ENCODE measurements at regions not wholly inside any gene's neighbourhood (a gene's known extent, or its start where the extent isn't known, plus 50 kb on each side); places are given as distances from the start of the nearest gene placed in this dataset.
"Not testable (repeated sequence)": the region's sequence is repeated elsewhere in the genome, so short reads cannot be mapped to it uniquely, and the experiment has no call there.

DNA sequence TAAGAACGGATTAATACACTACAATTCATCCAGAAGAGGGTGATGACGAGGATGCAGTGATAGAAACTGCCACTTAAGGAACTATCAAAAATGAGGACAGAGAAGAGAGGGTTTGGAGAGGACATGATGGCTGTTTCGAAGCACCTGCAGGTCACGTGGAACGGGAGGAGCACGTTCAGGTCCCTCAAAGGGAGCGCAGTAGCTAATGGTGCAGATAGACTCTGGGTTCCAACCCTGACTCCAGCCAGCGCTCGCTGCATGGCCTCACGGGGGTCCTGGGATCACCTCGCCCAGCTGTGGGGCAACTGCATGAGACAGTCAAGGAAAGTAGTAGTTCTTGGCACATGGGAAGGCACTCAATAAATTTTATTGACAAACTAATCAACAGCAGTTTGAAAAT lies 208.6 kb upstream of the RNF32 start:
- no peak for DNase-seq (ENCODE audit: extremely low read depth in 1 of 11, low read depth in 9 of 11, low spot score in 4 of 11)

DNA sequence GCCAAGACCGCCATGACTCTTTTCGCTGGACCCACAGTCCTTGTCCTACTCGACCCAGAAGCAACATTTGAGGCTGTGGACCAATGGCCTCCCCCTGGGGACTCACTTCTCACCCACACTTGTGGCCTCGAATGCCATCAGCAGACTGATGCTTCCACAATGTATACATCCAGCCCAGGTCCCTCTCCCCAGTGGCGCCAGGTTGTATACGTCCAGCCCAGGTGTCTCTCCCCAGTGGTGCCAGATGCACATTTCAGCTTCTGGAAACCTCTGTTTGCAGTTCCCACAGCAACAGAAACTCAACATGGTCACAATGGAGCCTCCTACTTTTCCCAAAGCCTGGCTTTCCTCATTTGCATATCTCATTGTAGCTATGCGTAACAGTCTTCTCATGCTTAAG lies 210.5 kb upstream of the RNF32 start:
- no peak for DNase-seq (ENCODE audit: extremely low read depth in 1 of 11, low read depth in 9 of 11, low spot score in 4 of 11)

DNA sequence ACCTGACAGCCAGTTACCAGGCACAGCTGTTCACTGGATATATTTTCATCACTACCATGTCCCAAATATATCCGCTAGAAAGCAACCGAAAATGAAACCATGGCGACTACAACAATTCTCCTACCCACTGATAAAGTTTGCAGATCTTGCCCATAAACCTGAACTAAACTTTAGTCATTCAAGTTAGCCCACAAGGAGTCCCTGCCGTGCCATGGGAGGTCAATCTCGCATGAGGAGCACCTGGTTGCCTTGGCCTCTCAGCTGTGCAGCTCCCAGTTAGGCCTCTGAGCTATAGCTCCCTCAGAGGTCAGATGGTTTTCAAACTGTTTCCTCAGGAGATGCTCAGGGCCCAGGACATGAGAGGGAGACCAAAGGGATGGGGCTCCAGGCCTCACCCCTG lies 211.1 kb upstream of the RNF32 start:
- no peak for DNase-seq (ENCODE audit: extremely low read depth in 1 of 11, low read depth in 9 of 11, low spot score in 4 of 11)

DNA sequence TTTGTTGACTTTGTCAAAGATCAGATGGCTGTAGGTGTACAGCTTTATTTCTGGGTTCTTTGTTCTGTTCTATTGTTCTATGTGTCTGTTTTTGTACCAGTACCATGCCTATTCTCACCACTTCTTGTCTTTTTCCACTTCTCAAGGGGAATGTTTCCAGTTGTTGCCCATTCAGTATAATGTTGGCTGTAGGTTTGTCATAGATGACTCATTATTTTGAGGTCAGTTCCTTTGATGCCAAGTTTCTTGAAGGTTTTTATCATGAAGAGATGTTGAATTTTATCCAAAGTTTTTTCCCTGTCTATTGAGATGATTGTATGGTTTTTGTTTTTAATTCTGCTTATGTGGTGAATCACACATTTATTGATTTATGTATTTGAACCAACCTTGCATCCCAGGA lies 216.7 kb upstream of the RNF32 start:
- no peak for DNase-seq (ENCODE audit: extremely low read depth in 1 of 11, low read depth in 9 of 11, low spot score in 4 of 11)

DNA sequence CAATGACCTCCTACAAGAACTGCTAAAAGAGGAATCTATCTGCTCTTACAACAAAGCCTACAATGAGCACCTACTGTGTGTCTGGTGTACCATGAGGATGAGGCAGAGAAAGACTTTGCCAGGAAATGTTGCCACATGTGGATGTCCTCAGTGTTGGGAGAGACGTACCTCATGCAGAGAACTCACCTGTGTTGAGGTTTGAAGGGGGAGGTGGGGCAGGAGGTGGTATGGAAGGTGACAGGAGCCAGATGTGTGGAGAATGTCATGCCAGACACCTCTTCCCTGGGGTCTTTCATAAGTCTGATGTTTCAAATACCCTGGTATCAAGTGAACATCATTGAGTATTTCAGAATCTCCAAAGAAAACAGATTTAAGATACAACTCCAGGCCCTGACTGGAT lies 220.1 kb upstream of the RNF32 start:
- DNase-seq (ENCODE audit: extremely low read depth in 1 of 11, low read depth in 9 of 11, low spot score in 4 of 11) = no peak

DNA sequence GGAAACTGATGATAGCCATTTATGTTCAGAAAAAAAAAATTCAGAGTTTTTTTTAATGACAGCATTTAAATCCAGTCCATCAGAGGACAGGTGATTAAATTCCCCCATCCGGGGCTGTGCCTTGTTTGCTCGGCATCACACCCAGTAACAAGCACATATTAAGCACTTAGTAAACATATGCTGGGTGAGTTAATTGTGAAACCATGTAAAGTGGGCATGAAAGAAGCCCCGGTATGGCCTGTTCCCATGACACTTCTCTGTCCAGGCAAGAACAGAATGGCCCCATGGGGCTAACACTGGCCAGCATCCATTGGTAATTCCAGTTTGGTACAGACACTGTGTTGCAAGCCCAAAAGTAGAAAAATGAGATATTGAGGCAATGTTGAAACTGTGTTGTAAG lies 220.8 kb upstream of the RNF32 start:
- no peak for DNase-seq (ENCODE audit: extremely low read depth in 1 of 11, low read depth in 9 of 11, low spot score in 4 of 11)

DNA sequence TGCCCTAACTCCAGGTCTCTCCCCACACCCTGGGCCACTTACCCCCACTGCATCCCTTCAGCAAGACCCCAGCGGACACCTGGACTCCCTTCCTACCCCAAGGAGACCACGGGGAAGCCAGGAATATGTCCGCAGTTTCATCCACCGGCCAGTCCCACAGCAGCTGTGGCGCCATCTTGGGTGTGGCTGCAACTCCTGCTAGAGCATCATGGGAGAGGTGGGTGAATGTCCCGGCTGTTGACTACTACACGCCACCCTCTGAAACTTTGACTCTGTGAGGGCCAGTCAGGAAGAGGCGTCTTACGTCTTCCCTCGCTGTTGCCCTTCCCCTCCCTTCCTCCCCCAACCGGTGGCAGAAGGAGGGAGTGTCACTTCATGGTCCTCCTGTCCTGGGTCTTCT lies 238.3 kb upstream of the RNF32 start:
- no peak for DNase-seq (ENCODE audit: extremely low read depth in 1 of 11, low read depth in 9 of 11, low spot score in 4 of 11)

DNA sequence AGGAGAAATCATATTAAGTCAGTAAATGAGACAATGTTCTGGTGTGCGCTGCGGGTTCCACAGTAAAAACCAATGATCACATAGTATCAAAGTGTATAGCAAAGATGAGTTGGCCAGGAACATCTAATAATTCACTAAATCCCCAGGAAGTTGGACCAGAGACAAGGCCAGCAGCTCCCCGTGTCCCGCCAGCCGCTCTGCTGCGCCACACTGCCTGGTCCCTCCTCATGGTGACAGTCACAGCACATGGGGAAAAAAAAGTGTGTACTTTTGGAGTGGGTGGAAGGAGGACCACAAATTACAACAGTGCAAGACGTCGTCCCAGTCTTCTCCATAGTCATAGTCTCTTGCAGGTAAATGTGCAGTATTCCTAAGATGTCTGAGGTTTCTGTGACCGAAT lies 239.0 kb upstream of the RNF32 start:
- DNase-seq (ENCODE audit: extremely low read depth in 1 of 11, low read depth in 9 of 11, low spot score in 4 of 11) = no peak

DNA sequence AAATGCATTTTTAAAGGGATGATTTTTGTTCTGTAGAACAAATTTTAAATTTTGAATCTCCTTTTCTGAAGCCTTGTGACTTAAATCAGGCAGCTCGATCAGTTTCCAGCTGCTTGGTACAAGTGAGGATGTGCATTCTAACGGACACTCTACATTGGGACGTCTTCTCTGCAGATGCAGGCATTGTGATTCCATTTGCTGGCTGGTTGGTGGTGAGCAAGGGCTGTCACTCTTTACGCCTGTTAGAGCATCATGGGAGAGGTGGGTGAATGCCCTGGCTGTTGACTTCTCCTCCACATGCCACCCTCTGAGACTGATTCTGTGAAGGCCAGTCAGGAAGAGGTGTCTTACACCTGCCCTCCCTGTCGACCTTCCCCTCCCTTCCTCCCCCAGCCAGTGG lies 240.5 kb upstream of the RNF32 start:
- no peak for DNase-seq (ENCODE audit: extremely low read depth in 1 of 11, low read depth in 9 of 11, low spot score in 4 of 11)

DNA sequence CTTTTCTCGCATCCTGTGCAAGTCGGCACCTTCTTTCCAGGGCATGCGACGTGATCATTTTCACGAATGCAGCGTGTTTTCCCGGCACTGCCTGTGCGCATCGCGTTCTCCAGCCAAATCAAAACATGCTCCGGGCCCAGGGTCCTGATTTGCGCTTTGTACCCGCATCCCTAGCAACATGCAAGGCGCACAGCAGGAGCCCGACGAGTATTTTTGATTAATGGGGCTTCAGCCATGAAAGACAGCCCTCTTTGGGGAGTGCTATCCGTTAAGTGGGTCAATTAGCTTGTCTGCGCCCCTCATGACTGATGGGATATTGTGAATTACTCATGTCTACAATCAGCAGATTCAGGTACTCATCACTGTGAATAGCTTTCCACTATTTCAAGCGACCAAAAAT lies 243.3 kb upstream of the RNF32 start:
- no peak for DNase-seq (ENCODE audit: extremely low read depth in 1 of 11, low read depth in 9 of 11, low spot score in 4 of 11)

DNA sequence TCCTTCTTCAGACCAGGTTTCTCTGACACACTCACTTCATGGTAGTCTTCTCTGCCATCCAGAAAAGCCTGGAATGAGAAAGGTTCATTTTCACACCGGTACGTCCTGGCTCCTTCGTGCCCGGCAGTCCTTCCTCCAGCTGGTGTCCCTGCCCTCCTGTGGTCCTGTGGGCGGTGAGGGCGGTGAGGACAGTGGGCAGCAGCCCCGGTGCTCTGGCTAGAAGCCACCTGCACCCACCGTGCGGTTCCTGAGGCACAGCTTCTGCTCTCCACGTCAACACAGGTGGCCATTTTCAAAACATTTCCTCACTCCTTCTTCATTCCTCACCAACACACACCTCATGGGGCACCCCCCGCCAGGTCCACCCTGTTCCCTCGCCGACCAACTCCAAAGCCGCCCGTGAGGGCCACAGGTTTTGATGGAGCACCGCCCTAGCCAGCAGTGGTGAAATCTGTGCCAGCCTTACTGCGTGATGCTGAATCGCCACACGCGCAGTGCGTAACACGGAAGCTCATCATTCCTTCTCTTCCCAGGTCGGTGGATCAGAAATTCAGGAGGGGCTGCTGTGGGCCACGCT lies 251.4 kb upstream of the RNF32 start:
- DNase-seq (ENCODE audit: extremely low read depth in 1 of 11, low read depth in 9 of 11, low spot score in 4 of 11) = no peak

DNA sequence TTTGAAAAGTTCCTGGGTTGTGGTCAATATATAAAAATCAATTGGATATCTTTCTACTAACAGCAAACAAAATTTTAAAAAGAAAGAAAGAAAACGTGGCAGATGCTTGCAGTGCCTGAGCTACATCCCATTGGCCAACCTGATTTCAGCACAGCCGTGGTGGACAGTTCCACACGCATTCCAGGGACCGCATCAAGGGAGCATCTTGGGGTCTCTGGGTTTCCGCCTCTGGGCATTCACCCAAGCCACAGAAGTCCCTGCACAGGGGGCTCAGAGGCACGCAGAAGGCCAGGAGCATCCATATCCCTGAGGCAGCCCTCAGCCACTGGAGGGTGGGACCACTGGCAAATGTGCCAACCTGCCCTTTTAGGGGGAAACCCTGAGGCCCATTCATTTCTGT lies 254.5 kb upstream of the RNF32 start:
- DNase-seq (ENCODE audit: extremely low read depth in 1 of 11, low read depth in 9 of 11, low spot score in 4 of 11) = peak; percentile 17 to 55 (median 47)

DNA sequence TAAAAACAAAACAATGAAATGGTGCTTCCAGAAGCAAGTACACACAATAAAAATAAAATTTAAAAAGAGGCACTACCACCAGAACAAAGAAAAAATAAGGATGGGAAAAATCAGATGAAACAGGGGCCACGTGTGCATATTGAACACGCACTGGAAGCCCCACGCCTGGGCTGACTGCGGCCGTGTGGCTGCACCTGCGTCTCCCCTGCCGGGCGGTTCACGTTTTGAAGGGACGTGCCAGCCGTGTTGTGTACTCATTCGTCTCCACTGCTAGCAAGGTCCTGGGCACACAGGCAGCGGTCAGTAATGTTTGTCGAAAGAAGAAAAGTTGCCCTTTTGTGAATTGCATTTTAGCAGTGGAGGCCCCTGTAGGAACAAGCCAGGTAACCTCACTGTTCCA lies 255.9 kb upstream of the RNF32 start:
- no peak for DNase-seq (ENCODE audit: extremely low read depth in 1 of 11, low read depth in 9 of 11, low spot score in 4 of 11)

DNA sequence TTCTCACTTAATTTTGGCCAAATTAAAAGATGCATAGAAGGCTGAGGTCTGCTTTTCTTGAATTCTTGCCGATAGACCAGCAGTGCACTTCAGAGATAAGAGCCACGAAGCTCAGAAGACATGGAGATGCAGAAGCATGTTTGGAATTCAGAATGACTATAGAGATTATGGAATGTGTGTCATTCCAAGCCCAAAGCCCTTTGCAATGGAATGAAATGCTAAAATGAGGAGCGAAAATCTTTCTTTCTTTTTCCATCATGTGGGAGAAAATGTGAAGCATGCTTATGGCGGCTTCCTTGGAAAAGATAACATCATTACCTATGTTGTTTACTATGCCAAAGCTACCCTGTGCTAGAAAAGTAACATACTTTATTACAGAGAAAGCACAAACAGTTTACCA lies 257.0 kb upstream of the RNF32 start:
- no peak for DNase-seq (ENCODE audit: extremely low read depth in 1 of 11, low read depth in 9 of 11, low spot score in 4 of 11)

DNA sequence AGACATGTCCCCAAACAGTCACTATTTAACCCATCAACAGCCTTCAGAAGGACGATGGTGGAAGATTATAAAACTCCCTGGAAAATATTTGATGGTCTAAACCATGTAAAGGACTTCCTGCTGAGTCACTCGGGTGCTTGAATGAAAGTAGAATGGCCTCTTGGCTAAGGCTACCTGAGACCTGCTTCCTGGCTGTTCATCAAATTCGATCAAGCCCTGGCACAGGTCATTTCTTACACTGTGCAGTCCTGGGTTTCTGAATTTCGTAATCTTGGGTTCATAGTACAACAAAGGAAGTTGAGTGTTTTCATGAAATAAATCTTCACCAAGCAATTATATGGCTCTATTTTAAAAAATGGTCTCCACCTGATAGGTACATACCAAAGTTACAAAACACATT lies 260.3 kb upstream of the RNF32 start:
- no peak for DNase-seq (ENCODE audit: extremely low read depth in 1 of 11, low read depth in 9 of 11, low spot score in 4 of 11)

DNA sequence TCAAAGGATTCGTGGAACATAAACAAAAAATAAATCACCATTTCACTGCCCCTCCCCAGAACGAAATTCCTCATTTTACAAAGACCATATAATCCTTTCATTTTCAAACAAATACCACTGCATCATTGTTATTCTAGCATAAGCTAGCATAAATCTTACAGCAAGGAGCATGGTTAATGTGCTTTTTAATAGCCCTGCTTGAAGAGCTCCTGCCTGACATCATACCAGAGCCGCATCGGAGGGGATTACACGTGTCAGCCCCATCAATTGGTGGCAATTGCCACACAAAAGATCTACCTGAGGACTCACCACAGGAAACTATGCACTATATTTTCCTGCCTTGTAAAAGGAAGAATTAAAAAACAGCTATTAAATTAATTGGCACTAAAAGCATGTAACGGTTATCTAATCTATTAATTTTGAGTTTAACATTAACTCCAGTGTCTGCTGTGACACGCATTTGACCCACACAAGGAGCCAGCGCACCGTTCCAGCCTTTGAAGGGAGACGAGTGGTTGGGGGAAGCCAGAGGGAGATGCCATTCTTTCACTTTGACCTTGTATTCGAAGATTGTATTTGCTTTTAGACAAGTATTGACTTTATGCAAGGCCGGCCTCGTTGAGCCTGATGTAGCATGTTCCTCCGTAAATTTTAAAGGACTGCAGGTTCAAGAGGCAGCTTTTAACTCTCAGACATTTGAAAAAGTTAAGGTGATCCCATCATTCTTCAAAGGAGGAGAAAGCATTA lies 261.1 kb upstream of the RNF32 start:
- no peak for DNase-seq (ENCODE audit: extremely low read depth in 1 of 11, low read depth in 9 of 11, low spot score in 4 of 11)

DNA sequence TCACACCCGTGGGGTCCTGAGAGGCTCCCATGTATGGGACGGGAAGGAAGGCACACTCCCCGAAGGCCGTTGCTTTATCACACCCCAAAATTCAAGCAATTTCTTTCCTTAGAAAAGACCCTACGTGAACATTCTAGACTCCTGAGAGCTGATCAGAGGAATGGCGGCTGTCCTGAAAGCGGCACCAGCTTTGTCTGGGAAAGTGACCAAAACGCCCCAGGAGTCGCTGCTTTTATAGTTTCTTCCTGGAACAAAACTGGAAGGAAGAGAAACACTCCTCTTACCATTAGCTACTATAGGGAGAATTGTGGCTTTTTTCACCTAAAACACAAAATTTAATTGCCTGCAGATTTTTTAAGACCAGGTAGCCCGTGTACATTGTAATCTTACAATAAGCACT lies 261.8 kb upstream of the RNF32 start:
- DNase-seq (ENCODE audit: extremely low read depth in 1 of 11, low read depth in 9 of 11, low spot score in 4 of 11) = no peak

DNA sequence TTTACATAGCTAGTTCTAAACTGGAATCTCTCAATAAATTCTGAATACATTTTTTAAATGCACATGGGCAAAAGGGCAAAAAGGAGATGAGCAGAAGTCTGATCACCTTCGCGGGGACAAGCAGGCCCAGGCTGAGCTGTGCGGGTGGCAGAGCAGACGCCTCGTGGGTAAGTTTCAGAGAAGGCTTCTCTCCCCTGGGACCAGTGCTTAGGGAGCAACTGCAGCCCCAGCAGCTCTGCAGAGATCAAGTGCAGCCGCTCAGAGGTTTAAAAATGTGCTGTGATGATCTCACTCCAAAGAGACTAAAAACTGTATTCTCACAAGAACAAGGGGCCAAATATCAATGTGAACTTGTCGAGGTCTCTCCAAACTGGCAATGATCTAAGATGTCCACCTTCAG lies 264.3 kb upstream of the RNF32 start:
- DNase-seq (ENCODE audit: extremely low read depth in 1 of 11, low read depth in 9 of 11, low spot score in 4 of 11) = no peak

DNA sequence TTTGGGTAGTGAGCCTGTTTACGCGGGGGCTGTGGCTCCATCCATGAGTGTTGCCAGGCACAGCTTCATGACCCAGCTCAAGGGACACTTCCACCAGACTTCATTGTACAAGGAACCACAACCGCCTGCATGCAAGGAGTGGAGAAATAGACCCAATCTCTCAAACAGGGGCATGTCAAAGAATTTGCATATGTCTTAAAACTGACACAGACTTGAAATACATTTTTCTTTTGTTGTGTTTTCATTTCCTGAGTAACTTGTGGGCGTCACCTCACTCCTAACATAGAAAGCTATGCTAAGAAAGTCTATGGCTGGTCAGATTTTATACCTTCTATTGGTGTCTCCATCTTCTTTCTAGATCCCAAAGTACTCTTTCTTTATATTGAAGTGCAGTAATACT lies 266.2 kb upstream of the RNF32 start:
- DNase-seq (ENCODE audit: extremely low read depth in 1 of 11, low read depth in 9 of 11, low spot score in 4 of 11) = no peak

DNA sequence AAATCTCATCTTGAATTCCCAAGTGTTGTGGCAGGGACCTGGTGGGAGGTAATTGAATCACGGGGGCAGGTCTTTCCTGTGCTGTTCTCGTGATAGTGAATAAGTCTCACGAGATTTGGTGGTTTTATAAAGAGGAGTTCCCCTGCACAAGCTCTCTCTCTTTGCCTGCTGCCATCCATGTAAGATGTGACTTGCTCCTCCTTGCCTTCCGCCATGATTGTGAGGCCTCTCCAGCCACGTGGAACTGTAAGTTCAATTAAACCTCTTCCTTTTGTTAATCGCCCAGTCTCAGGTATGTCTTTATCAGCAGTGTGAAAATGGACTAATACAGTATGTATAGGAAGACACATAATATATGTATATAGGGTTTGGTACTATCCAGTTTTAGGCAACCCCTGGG lies 270.6 kb upstream of the RNF32 start:
- DNase-seq (ENCODE audit: extremely low read depth in 1 of 11, low read depth in 9 of 11, low spot score in 4 of 11) = not testable (repeated sequence)

DNA sequence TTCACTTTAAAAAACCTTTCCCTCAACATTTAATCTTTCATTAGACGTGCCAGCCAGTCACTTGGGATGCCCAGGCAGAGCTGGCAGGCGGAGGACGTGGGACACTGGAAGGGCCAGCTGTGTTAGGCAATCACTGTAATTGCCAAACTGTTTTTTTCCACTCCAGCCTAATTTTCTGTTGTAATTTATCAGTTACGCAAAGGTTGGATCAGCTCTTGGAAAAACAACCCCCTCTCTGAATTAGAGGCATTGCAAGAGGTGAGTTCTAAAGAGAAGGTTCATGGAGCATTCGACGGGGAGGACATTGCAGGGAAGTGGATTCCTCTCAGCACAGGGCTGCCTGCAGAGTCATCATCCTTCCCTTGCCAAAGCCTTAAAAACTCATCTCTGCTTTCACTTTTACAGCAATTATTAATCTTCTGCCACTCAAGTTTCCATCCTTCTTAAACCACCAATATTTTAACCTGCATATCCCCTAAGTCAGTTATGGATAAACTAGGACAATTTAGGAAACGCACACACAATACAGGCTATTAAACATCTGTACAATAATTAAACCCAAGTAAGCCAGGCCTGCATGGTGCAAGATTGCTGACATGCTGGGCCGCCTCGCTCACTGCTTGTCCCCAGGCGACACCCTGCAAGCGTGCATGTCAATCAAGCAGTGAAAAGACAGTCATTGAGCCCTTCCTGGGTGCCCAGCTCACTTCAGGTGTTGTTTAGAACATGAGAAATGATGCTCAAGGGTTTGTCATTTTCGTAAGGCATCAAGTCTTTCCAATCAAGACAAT lies 272.3 kb upstream of the RNF32 start:
- DNase-seq (ENCODE audit: extremely low read depth in 1 of 11, low read depth in 9 of 11, low spot score in 4 of 11) = no peak

Measured in renal cortex interstitium (tissue), 11 donors.